ENCODE measurements at regions not wholly inside any gene's neighbourhood (a gene's known extent, or its start where the extent isn't known, plus 50 kb on each side); places are given as distances from the start of the nearest gene placed in this dataset.

DNA sequence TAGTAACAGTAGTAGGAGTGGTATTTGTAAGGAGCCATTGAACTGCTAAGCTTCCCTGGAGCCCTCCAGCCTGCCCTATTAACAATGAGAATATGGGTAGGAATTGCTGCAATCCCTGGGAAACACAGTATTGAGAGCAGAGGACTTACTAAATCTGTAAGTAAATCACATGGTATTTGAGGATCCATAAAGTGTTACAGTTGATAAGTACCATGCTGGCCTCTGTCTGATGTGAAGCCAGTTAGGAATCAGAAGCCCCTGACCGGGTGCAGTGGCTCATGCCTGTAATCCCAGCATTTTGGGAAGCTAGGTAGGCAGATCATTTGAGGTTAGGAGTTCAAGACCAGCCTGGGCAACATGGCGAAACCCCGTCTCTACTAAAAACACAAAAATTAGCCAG, 224.6 kb downstream of the C1D start:
- no peak for DNase-seq (ENCODE audit: low spot score)

DNA sequence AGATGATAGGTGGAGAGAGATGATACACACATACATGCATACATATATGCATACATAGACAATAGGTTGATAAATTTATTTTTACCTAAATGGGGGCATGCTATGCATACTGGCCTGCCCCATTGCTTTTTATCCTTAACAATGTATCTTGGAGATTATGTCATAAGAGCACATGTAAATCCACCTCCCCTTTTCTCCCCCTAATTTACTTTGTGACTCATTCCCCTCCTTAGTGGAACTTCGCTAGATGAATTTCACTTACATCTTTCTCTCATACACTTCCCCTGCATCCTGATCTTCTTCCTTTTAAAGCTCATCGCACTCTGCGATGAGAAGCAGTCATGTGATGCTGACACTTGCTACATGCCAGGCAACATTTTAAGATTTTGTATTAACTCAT, 223.6 kb downstream of the C1D start:
- no peak for DNase-seq (ENCODE audit: low spot score)

DNA sequence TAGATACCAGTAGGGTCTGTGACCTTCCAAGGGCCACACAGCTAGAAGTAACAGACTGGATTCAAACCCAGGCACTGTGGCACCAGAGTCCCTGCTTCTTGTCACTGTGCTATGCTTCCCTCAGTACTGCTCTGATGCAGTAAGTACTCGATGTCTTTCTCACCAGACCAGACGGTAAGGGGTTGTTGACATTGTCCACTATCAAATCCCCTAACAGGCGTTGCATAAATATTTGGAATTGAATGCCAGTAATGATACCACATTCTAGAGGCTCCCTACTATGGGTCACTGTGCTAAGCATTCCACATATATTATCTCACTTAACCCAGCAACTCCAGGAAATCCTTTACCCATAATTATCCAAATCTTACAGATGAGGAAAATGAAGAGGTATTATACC, 223.1 kb downstream of the C1D start:
- DNase-seq (ENCODE audit: low spot score): no peak

DNA sequence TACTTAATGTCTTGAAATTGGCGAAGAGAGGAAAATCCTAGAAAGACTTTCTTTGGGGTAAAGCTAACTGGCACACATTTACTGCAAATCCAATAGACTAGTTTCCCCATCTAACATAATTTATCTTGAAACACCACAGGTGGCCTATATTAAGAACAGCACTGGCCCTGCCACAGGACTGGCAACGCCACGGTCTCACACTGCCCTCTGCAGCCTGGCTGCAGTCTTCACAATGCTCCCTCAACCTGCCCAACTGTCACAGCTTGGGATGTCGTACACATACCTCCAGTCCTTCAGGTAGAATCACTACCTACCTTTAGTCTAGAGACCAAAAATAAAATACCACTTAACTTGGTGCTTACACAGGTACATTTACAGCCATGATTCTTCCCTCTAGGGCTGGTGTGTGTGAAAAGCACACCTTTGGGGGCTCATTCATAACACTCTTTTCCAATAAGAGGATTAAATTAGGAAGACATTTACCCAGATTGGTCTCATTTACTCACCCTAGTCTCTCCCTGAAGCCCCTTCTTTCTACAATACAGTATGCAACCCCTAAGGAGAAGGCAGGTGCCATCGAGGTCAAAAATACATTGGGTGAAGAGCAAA, 222.2 kb downstream of the C1D start:
- DNase-seq (ENCODE audit: low spot score): peak; percentile 73

DNA sequence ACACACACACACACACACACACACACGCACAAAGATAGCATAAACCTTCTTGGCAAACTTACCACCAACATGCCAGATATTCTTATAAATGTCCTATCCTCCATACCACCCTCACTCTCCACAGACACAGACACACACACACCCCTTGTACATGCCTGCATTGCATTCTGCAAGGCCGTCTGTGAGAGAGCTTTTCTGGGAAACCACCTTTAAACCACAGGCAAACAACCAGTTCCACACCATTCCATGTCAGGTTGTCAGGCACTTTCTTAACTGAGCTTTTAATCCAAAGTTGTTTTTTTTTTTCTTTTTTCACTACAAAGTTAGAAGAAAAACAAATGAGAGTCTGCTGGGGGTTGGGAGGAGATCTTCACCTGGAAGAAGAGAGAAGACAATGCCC, 221.1 kb downstream of the C1D start:
- no peak for DNase-seq (ENCODE audit: low spot score)

DNA sequence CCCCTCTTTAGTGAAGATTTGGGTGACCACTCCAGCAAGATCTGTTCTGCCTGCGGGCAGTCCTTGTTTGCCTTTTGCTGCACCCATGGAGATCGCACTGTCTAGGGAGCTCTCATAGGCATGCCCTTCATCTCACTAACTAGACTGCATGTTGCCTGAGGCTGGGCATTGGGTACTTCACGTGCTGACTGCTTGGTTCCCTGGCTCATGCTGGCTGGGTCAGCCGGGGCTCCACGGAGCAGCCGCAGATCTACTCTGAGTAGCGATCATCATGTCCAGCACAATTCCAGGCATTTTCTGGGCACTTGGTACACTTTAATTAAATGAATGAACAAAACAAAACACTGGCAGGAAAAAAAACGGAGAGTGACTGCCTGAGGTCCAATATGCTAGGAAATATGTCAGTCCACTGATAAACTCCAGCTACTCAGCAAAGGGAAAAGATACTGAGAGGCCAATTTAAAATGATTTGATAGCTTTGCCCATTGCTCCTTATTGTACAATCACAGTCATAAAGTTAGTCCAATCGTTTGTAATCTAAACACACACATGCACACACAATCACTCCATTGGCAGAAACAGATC, 220.3 kb downstream of the C1D start:
- DNase-seq (ENCODE audit: low spot score): no peak

DNA sequence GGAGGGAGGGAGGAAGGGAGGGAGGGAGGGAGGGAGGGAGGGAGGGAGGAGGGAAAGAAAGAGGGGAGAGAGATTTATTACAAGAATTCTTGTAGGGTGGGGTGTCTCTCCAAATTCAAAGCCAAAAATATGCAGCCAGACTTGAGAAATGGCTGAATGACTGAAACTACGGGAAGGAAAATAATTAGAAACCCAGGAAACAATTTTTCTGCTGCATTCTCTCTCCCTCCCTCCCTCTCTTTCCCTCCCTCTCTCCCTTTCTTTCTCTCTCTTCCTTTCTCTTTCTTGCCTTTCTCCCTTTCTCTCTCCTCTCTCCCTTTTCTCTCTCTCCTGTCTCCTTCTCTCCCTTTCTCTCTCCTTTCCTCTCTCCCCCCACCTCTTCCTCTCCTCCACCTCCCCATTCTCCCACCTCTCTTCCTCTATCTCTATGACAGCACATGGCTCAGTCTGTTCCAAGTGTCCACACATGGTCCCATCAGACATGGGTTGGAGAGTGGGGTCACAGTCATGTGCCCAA, 218.7 kb downstream of the C1D start:
- DNase-seq (ENCODE audit: low spot score): no peak

DNA sequence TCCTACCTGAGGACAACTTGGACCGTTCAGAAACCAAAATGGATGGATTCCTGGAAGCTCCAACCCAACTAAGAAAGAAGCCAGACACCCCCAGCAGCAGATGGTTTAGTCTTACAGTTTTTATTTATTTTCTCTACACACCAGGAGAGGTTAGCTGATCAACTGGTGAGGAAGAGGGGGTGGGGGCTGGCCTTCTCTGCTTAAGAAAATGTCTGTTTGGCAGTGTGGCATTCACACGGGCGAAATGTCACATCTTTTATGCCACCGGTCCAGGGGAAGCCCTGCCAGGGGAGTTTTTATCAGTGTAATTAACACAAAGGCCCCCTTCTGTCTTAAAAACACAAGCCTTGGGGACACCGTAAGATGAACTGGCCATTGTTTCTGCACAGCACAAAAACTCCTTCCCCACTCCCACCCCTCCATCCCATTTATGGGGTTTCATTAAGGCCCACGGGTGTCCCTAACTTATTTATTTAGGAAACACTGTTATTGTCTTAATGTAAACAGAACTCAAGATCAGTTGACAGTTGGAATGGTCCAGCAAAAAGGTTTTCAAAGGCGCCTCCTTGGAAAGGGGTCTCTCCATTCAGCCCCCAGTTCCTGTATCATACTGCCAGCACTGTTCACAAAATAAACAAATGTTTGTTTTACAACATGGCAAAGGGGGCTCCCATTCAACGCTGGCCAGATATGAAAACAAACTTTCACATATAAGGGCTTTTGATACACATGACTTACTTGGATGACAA, 217.0 kb downstream of the C1D start:
- DNase-seq (ENCODE audit: low spot score): no peak

DNA sequence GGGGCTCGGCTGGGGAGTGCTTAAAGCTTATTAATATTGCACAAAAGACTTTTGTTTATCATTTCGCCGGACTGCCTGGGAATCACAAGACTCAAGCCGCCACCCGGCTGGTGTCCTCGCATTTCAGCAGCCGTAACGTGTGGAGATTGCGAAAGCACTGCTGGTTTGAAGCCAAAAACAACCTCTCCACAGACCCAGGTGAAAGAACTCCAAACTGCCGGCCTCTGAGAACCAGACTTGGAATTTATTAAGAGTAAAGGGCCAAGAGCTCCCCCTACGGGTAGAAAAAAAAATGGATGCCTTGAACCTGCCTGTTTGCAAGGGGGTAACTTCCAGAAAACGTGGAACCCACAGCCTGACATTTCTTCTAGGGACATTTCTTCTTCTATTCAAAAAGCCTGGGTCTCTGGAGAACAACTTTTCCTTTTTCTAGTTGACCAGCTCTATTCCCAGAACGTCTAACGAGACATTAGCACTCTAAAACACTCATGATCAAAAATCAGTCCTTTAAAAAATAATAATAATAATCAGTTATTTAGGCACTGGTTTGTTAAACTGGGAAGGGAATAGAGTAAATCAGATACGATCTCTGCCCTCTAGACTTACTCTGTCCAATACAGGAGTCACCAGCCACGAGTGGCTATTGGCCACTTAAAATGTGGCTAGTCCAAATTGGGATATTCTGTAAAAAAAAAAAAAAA, 216.3 kb downstream of the C1D start:
- DNase-seq (ENCODE audit: low spot score): peak; percentile 84

DNA sequence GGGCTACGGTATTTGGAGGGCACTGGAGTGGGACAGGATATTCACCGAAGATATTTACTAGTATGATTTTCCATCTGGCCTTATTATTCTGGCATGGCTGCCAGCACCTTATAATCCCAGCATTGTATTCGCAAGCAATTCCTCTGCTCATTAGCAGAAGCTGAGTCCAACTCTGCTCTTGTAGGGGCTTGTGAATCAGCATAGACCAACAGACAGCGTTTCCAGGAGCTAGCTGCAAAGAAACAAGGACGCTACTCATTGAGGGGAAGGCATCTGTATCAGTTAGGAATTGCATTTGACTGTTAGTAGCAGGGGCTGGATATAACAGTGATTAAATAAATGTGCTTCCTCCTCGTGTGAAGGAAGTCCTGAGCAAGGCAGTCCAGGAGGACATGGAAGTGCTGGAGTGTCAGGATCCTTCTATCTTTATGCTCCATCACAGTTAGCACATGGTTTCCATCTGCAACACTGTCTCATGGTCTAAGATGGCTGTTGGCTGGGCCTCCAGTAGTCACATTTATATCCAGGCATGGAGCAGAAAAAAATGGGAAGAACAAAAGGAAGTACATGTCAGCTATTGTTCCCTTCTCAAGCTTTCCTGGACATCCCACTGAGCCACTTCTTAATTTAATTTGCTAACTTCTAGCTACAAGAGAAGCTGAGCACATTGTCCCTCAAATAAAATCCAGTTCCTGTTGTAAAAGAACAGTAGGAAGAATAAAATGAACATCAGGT, 214.1 kb downstream of the C1D start:
- no peak for DNase-seq (ENCODE audit: low spot score)

DNA sequence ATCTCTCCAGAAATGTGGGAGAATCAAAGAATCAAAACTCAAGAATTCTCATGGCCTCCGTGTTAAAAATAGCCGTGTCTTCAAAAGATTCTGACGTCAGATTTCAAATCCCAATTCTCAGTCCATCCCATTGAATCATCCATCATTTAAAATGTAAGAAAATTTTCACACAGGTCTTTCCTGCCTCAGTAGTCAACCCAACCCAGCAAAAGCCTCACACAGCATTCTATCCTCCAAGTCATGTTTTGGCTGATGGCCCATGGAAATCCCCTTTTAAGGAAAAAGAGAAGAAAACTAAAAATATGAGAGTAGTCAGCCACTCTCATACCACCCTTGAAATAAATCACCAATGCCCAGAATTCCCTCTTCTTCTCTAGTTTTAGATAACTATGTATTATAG, 211.8 kb downstream of the C1D start:
- DNase-seq (ENCODE audit: low spot score): no peak

DNA sequence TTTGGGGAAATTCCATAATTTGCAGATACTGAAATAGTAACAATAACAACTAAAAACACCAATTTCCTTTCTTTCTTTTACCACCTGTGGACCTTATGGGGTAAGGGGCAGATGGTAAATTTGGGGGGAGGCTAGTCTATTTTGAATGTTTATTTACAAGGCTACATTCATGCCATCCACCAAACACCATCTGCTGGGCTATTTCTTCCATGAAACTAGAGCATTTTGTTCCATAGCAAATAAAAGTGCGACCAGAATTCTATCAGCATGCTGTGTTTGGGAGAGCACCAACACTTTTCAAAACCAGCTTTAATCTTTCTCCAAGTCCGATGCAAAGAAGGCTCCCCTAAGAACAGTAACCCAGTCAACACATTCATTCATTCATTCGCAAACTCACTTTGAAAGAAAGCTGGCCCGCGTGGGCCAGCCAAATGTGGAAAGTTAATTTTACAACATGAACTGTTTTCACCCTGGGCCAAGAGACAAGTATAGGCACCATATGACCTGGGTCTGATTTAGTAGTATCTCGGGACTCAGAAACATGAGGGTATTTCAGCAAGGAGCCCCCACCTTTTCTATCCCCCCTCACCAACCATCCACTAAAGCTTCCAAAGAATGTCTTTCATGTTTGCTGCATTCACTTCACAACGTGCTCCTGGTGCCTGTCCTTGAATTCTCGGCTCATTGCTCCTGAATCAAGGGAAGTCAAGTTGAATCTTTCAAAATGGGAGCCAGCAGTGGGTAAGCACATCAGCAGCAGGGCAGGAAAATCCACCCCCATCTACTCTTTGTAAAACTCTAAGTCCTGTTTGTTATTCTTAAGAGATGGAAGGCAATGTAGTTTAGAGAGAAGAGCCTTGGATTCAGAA, 210.6 kb downstream of the C1D start:
- DNase-seq (ENCODE audit: low spot score): no peak

DNA sequence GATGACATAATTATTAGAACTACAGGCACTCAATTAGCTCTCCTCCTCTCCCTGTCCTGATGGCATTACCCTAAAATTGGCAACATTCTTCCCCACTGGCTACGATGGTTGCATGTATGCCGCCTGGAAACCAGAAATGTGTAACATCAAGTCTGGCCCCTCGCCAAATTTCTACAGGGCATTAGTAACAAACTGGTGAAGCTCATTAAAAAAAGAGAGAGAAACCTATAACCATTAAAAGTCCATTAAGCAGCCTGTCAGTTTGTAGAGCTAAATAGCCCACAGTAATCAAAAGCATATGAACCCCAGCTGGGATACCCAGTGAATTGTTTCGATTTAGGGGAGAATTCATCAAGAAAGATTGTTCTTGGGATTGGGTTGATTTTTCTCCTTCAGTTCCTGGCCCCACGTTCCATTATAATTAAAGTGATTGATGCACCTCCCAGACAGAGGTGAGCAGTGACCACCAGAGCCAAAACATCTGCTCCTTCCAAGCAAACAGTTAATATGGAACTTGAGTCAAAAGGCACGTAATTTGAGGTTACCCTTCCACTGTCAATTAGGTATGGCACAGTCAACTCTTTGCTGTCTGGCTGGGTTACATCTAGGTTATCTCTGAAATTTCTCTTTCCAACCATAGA, 208.6 kb downstream of the C1D start:
- DNase-seq (ENCODE audit: low spot score): no peak

DNA sequence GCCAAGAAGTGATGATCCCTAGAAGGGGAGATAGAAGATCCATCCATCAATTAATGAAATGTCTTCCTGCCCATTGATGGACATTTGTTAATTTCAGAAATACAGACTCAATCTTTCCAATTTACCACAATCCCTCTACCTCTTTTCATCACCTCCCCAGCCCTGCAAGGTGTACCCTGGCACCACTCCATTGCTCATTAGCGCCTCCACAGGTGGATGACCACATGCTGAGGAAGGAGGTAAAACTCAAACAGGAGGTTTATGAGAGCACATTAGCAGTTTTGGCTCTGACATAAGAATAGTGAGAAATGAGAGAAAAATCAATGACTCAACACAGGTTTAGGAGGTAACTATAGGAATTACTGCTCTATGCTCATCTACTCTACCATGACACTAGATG, 208.0 kb downstream of the C1D start:
- DNase-seq (ENCODE audit: low spot score): peak; percentile 20

DNA sequence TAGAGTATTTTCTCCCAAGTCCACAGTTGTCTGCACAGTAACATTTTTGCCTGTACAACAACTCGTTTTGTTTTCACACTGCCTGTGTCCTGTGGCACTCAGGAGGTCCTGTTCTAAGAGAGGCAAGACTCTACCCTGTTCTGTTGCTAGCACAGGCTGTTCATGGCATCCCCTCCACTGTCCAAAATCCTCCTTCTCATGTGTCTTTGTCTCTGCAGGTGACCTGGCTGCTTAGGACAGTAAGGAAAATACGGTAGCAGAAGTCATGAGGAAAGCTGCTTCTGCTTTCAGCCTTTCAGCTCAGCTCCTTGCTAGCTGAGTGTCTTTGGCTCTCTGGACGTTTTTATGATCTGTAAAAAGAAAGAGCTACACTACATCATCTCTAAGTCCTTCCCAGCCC, 205.9 kb downstream of the C1D start:
- no peak for DNase-seq (ENCODE audit: low spot score)

DNA sequence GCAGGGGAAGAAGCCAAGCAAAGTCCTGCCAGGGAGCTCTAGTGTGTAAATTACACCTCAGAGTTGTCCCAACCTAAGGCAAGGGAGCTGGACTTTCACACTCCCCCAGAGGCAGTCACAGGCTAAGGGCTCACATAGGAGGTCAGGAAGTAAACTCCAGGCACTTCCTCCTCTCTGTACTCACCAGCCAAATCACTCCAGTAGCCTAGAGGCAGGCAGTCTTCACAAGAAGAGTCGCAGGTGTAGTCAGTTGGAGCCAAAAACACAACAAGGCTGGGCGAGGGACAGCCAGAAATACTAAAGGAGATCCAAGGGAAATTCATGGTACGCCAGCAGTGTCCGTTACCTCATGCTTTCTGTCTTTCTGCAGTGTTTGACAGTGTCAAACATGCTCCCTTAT, 205.0 kb downstream of the C1D start:
- DNase-seq (ENCODE audit: low spot score): no peak

DNA sequence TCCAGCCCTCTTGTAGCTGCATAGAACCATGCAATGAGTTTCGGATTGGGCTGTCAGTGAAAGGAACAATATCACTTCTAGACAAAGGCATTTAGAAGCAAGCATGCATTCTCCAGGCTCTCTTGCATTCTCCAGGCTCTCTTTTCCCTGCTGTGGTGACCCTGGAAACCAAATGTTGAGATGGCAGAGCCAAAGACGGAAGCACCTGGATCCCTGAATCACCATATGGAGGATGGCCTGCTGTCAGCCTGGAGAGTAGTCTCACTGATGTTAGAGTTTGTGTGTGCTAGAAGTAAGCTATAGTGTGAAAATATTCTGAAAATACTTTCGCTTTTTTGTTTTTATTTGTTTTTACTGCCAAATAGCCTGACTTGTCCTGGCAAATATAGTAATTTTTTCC, 203.9 kb downstream of the C1D start:
- DNase-seq (ENCODE audit: low spot score): no peak

DNA sequence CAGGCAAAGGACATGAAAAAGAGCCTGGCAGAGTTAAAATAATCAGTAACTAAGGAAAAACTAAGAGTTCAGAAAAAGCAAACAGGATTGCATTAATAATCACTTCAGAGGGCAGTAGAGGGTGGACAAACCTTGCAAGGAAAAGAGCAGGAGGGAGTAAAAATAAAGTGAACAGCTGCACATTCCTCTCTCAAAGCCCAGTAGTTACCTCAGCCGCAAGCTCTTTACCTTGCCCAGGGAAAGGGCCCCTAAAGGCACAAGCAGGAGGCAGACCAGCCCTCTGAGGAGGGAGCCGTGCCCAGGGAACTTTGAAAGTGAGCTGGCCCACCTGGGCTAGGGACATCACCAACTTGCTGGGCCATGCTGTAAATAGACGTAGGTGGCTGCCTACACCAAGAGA, 196.9 kb downstream of the C1D start:
- peak; percentile 35 for DNase-seq (ENCODE audit: low spot score)

DNA sequence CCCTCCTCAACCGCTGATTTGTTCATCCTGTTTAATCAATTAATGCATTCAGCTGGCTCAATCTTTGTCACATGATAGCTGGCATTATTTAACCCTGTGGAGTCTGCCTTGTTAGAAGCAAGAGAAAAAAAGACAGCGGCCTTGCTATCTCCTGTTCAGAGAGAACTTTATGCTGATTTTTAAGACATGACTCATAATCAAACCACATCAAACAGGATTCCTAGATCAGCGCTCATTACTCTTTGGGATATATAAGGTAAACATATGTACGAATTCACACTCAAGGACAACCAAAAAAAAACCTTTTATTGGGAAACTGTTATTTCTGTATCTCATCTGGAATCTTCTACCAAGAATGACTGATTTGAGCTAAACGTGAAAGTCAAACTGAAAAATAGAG, 195.1 kb downstream of the C1D start:
- DNase-seq (ENCODE audit: low spot score): no peak

DNA sequence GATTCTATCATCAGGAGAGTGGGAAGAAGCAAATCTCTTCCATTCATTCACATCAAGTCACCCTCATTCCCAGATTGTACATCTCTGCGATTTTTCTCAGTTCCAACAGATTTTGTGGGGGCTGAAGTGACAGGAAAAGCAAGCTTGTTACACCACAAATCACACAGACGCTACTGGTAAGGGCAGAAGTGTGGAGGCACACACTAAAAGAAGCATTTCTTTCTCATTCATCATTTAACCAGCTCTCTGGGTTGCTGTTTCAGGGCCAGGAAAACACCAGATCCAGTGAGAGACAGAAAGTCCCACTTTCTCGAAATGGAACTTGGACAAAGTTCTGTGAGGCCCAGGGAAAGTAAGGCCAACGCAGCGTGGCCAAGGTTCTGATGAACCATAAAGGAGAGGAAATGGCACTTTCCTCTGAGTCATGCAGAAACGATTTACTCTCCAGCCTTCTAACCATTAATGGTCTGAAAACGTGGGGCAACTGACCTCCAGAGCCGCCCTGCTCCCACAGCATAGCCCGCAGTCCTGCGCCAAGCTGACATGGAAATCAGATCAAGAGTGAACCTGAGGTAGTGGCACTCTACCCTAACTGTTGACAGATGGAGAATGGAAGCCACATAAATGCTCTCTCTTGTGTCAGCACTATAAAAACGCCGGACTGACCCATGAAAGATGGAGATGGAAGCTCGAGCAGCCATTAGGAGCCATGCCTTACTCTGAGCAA, 191.0 kb downstream of the C1D start:
- no peak for DNase-seq (ENCODE audit: low spot score)

Data from iPS-NIHi11 (cell line).